ENCODE measurements at regions not wholly inside any gene's neighbourhood (a gene's known extent, or its start where the extent isn't known, plus 50 kb on each side); places are given as distances from the start of the nearest gene placed in this dataset.

- Histone ChIP-seq H3K9ac (ENCODE audit: low read depth, low read length) (no peak overlapping the region), H2BK15ac (ENCODE audit: low read depth, low read length) (no peak overlapping the region), H3K56ac (ENCODE audit: extremely low read depth, insufficient read depth, low read length) (no peak overlapping the region), H2BK120ac (ENCODE audit: low read depth, low read length) (no peak overlapping the region), H3K4me1 (ENCODE audit: control insufficient read depth, insufficient read depth, low read length) (no peaks in the 10 kb centered on the region), H4K5ac (ENCODE audit: low read depth, low read length) (no peak overlapping the region), H4K20me1 (ENCODE audit: insufficient read depth, low read length) (no peaks in the 10 kb centered on the region), H3K27ac (ENCODE audit: insufficient read depth, low read length) (no peak overlapping the region), H2AK9ac (replicated peaks; ENCODE audit: low read depth, low read length, poor library complexity) (no peak overlapping the region), H2AK5ac (ENCODE audit: low read depth, low read length) (no peak overlapping the region), H3K79me1 (ENCODE audit: low read depth in 1 of 2, low read length in 2 of 2) (no peaks in the 10 kb centered on the region), H4K91ac (ENCODE audit: insufficient read depth, low read depth, low read length) (no peak overlapping the region), H3K14ac (replicated peaks; ENCODE audit: low read depth, low read length) (no peak overlapping the region), H3K18ac (ENCODE audit: low read depth, low read length) (no peak overlapping the region), H3K9me3 (ENCODE audit: control insufficient read depth, insufficient read depth, low read length) (no peaks in the 10 kb centered on the region), H3K36me3 (ENCODE audit: control insufficient read depth, insufficient read depth, low read length) (no peaks in the 10 kb centered on the region), H2BK20ac (ENCODE audit: low read depth, low read length) (no peak overlapping the region), H3K4me3 (ENCODE audit: insufficient read depth, low read depth, low read length) (no peak overlapping the region), H3K9me1 (ENCODE audit: insufficient read depth, low read length) (no peaks in the 10 kb centered on the region), H4K8ac (ENCODE audit: low read depth in 2 of 2, low read length in 2 of 2) (no peak overlapping the region), H3K4ac (ENCODE audit: low read depth, low read length) (no peak overlapping the region), H2AFZ (replicated peaks; ENCODE audit: low read length, poor library complexity) (no peak overlapping the region), H3K4me2 (ENCODE audit: low read depth, low read length) (no peak overlapping the region), H3K23ac (ENCODE audit: low read depth, low read length) (no peak overlapping the region), H3K27me3 (ENCODE audit: control insufficient read depth, insufficient read depth, low read length) (no peaks in the 10 kb centered on the region), H2BK5ac (ENCODE audit: low read depth, low read length, poor library complexity, severe bottlenecking) (no peak overlapping the region)
- ATAC-seq (ENCODE audit: low read depth) (no peak), DNase-seq (peak; percentile 4)
- no TSS peak for BruUV-seq (replicated peaks)
- TF ChIP-seq ELK1 (IDR thresholded peaks at IDR 0.05; ENCODE audit: borderline replicate concordance, low read depth, low read length), result no peak
- no peak for TF ChIP-seq MAFK (IDR thresholded peaks at IDR 0.05; ENCODE audit: low read depth, low read length)
- TF ChIP-seq NFE2L2 (IDR thresholded peaks at IDR 0.05; ENCODE audit: low read depth, low read length), result no peak
- 100% methylated on average over 1 of the region's 2 CpGs; no CpG with 5 or more reads in 1 of the 2 experiments for WGBS, 2 experiments (ENCODE audit: extremely low coverage in 2 of 2, insufficient read length in 1 of 2)
- CTCF ChIA-PET, result no interaction called here
- intact Hi-C loops (cut with micrococcal nuclease) (loop anchor here (10.0 kb wide), 3 partner anchors 336 to 1476 kb away; no protein-coding TSS in a partner anchor), in situ Hi-C loops (cut with MboI; ENCODE audit: low sequenced_read_pairs) (loop anchor here (10.0 to 25.0 kb wide), 3 partner anchors 806 to 1469 kb away; no protein-coding TSS in a partner anchor), dilution Hi-C loops (cut with HindIII; ENCODE audit: low sequenced_read_pairs, unreplicated experiment) (no loop called here)
- POLR2A ChIA-PET (ENCODE audit: unreplicated experiment), result no interaction called here
Observed at GRCh38 chr13:65631078-65631477, 1599.1 kb downstream of the PCDH9 start.
